ENCODE measurements at regions not wholly inside any gene's neighbourhood (a gene's known extent, or its start where the extent isn't known, plus 50 kb on each side); places are given as distances from the start of the nearest gene placed in this dataset.

- DNase-seq (ENCODE audit: low read depth in 2 of 3, low spot score in 2 of 3) = no peak
Observed at GRCh38 chr10:10902951-10903350, 114.7 kb upstream of the CELF2 start.

DNA sequence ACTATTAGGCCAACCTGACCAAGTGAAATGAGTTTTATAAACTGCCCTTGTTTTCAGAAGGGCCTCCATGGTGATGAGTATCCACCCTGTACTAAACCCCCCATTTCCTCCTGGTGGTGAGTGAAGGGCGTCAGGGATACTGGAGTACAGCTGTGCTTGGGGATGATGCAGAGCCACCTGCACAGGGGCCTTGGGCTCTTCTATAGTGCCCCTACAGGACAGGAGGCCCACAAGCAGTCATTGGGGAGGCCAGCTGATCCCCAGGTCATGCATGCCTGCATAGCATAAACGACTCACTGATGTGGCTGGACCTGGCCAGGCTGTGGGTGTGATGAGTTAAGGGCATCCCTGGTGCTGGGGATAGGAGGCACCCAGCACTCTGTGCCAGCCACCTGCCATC lies 114.1 kb upstream of the CELF2 start:
- no peak for DNase-seq (ENCODE audit: low read depth in 2 of 3, low spot score in 2 of 3)

DNA sequence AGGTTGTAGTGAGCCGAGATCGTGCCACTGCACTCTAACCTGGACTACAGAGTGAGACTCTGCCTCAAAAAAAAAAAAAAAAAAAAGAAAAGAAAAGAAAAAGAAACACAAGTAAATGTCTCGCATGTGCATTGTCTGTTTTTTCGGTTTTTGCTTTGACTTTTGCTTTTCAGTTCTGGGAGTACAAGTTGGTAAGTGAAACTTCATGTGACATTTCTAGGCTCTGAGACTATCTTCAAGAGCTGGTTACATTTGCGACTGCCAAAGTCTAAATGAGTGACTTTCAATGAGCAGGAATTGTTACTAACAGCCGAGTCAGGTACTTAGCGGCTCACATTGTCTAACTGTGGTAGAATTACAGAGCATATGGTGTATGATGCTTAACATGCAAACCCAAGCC lies 107.0 kb upstream of the CELF2 start:
- no peak for DNase-seq (ENCODE audit: low read depth in 2 of 3, low spot score in 2 of 3)

DNA sequence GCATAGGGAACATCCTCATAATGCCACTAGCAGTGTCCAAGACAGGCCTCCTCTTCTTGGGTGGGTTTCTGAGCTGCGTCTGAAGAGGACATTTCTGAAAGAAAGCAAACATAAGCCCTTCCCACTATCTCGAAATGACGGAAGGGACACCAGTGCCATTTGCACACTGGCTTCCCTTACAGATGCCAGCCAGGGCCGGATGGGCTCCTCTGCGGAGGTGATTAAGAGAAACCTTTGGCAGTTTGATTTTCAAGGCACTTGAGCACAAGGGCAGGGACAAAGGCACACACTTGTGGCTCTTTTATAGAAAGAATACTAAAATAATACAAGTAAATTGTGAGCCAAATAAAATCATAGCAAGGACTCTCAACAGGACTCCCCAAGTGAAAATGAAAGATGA lies 106.6 kb upstream of the CELF2 start:
- no peak for DNase-seq (ENCODE audit: low read depth in 2 of 3, low spot score in 2 of 3)

DNA sequence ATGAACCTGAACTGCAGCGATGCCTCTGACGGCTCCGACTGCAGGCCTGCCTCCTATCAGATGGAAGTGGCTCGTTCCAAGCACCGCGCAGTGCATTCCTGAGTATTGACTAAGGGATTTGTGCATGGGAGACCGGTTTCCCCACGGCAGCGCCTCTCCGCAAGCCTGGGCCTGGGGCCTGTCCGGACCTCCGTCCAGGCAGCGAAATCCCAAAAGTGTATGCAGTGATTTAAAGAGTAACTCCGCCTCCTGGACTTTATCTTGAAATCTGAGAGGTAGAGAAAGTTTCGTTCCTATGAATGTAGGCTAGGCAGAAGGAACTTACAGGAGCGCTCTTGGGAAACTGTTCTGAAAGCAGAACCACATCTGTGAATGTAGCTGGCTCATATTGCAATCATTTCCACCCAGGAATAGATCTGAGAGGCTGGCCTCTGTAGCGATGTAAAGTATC lies 106.2 kb upstream of the CELF2 start:
- no peak for DNase-seq (ENCODE audit: low read depth in 2 of 3, low spot score in 2 of 3)

- DNase-seq (ENCODE audit: low read depth in 2 of 3, low spot score in 2 of 3) = no peak
Observed at GRCh38 chr10:10914144-10914543, 103.5 kb upstream of the CELF2 start.

GRCh38 chr10:10915215-10915614 lies 102.5 kb upstream of the CELF2 start:
- DNase-seq (ENCODE audit: low read depth in 2 of 3, low spot score in 2 of 3) = peak in 1 of 3 donors; percentile 31

- no peak for DNase-seq (ENCODE audit: low read depth in 2 of 3, low spot score in 2 of 3)
Observed at GRCh38 chr10:10917031-10917430, 100.6 kb upstream of the CELF2 start.

GRCh38 chr10:10919976-10920375 lies 97.7 kb upstream of the CELF2 start:
- no peak for DNase-seq (ENCODE audit: low read depth in 2 of 3, low spot score in 2 of 3)

- no peak for DNase-seq (ENCODE audit: low read depth in 2 of 3, low spot score in 2 of 3)
Observed at GRCh38 chr10:10921826-10922461, 95.7 kb upstream of the CELF2 start.

DNA sequence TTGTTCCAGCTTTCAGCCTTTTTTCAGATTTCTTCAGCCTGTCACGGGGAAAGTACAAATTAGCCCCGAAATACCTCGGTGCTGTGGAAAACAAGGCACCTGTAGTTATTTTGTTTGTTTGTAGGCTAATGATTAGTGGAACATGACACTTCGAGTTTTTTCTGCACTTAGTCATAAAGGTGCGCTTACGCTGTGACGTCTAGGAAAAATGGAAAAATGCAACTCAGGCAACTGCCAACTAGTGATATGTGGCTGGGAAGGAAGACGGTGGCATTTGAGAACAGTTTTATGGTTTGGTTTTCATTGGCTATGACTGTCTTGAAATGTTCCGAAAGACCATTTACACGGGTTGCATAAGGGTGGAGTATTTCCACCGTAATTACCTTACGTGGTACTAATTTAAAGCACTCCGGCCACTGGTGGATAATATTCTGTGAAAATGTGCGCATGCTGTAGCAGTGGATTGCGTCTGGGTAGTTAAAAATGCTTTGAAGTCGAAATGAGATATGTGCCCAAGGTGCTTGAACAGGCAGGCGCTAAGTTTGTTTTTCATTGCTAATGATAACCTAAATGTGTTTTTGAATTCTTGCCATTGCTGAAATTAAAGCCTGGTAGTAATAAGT lies 94.5 kb upstream of the CELF2 start:
- DNase-seq (ENCODE audit: low read depth in 2 of 3, low spot score in 2 of 3) = no peak

GRCh38 chr10:10925667-10926066 lies 92.0 kb upstream of the CELF2 start:
- no peak for DNase-seq (ENCODE audit: low read depth in 2 of 3, low spot score in 2 of 3)

DNA sequence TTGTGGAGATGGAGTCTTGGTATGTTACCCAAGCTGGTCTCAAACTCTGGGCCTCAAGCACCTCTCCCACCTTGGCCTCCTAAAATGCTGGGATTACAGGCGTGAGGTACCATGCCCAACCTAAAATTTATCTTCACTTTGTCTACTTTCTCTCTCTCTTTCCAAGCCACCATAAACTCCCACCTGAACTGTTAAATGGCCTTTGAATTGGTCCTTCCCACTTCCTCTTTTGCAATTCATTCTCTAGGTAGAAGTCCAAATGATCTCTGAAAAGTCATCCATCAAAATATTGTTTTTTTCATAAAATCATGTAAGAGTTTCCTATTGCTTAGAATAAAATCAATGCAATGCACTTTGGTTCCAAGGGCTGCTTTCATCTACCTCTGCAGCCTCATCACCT lies 90.1 kb upstream of the CELF2 start:
- DNase-seq (ENCODE audit: low read depth in 2 of 3, low spot score in 2 of 3) = no peak

GRCh38 chr10:10930979-10931743 lies 86.5 kb upstream of the CELF2 start:
- no peak for DNase-seq (ENCODE audit: low read depth in 2 of 3, low spot score in 2 of 3)

DNA sequence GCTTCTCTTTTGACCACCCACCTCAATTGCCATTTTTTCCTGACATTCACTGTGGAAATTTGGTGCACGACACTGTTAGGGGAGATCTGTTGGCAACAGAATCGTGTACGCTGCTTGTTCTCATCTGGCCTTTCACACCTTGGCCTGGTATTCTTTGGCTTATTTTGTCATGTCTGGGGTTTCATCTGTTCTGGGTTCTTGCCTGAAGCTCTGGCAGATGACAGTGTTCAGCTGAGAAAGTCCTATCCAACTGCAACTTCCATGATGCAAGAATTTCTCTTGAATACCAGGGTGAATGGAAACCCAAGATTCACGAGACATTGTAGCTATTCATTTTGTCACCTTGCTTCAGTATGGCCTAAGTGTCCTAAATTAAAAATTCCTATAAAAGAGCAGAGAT lies 82.6 kb upstream of the CELF2 start:
- DNase-seq (ENCODE audit: low read depth in 2 of 3, low spot score in 2 of 3) = no peak

DNA sequence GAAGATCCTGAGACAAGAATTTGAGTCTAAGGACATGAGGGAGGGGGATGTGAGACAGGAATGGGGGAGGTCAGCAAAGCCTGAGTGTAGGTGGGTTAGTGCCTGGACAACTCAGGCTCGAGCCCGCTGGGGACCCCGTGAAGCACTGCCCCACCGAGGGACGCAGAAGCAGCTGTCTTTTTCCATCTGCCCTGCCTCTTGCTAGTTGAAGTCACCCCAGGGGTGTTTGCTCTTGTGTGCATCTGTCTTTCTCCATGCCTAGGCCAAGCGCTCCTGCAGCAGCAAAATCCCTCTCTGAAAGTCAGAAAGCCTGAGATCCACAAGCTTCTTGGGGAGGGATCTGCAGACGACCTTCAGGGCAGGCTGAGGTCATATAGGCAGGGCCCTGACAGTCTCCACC lies 79.0 kb upstream of the CELF2 start:
- no peak for DNase-seq (ENCODE audit: low read depth in 2 of 3, low spot score in 2 of 3)

DNA sequence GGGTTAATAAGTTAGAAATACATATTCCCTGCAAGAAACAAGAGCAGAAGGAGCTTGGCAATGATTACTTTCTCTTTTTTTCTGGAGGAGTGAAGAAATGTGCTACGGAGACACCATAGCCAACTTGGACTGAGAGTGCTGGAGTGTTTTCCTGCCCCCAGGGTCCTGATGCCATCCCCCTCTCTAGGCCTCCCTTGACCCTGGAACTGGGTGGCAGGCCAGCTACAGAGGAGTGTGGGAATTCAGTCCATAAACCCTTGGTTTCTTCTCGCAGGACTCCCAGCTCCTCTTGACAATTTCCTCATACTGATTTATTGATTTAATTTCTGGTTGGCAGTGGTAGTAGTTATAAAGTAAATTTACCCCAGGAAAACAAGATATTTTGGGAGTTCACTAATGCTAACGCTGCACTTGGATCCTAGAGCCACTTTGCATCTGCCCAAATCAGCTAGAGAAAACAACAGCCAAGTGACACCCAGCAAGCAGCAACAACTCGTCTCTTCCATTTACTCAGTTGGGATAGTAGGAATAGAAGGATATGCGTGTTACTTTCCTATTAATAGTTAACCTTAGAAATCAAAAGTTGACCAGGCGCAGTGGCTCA lies 76.4 kb upstream of the CELF2 start:
- DNase-seq (ENCODE audit: low read depth in 2 of 3, low spot score in 2 of 3) = no peak

DNA sequence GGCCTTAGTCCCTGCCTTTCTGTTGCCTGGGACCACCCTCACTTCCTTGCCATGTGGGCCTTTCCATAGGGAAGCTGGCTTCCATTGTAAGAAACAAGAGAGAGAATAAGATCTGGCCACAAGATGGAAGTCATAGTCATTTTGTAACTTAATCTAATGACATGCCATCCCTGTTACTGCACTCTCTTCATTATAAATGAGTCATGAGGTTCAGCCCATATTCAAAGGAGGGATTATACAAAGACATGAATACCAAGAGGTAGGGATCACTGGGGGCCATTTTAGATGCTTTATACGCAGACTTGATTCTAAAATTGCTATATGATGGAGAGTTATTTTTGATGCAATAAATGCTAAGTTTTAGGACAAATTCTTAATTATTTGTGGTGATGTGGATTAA lies 75.2 kb upstream of the CELF2 start:
- DNase-seq (ENCODE audit: low read depth in 2 of 3, low spot score in 2 of 3) = no peak

DNA sequence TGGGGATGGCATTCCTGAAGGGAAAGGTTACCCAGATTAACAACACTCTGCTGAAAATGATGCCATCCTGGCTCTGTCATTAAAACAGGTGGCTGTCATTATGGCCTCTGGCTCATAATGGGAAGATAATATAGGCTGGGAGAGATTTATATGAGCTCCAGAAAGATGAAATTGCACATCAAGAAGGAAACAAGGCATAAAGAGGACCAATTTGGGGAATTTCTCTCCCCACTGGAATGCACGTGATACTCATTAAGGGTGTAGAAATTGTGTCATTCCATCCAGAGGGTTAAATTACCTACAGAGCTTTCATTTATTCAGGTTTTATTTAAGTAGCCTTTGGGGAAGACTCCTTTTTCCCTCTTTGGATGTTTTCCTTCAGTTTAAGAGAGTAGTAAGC lies 71.6 kb upstream of the CELF2 start:
- DNase-seq (ENCODE audit: low read depth in 2 of 3, low spot score in 2 of 3) = no peak

DNA sequence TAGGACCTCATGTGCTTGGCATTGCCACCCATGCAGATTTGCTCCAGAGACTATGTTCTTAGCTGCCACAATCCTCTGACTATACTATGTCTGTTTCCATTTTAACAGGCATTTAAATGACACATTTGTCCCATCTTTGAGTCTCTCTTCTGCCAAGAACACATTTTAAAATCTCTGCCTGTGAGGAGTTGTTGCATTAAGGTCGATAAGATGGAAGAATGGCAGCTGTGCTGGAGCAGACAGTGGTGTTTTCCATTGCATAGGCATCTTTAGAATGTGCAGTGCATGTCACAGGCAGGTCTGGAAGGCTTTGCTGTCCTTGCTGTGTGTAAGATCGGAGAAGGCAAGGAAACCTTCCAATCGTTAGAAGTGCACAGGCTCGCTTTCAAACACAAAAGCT lies 70.9 kb upstream of the CELF2 start:
- no peak for DNase-seq (ENCODE audit: low read depth in 2 of 3, low spot score in 2 of 3)

DNA sequence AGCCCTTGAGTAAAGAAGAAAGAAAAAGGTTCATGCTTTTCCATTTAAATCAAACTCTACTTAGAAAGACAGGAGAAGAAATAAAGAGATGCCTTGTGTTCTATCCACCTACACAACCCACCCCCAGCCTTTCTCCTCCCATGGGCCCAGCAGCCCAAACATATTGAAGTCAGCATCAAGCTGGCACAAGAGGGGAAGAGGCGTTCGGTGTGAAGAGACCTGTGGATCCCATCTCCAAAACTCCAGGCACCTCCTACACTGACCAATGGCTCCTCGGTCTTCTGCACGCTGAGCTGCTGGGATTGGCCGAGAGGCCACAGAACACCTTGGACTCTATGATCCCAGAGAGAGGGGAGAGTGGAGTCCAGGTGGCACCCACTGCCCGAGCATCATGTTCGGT lies 66.0 kb upstream of the CELF2 start:
- DNase-seq (ENCODE audit: low read depth in 2 of 3, low spot score in 2 of 3) = no peak

DNA sequence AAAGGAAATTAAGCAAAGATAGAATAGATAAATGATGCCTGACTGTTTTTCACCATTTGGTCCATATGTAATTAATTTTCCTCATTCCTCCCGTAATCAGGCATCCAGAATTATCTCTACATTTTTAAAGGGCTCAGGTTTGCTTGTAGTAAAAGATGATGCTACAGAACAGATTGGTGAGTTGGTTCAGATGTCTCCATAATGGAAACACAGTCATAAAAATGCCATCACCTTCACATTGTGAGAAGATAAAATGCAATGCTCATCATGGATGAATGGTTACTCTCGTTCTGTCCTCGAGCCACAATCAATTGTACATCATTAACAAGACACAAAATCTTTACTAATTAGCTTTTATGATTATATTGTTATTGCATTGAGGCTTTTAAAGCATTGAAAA lies 64.9 kb upstream of the CELF2 start:
- DNase-seq (ENCODE audit: low read depth in 2 of 3, low spot score in 2 of 3) = no peak

Data from hematopoietic multipotent progenitor cell (in vitro differentiated cells).